Osteocyte (in vitro differentiated cells): ENCODE measurements at regions not wholly inside any gene's neighbourhood (a gene's known extent, or its start where the extent isn't known, plus 50 kb on each side); places are given as distances from the start of the nearest gene placed in this dataset.

ENCODE experiments used
- DNase-seq: peaks from one replicate; pipeline ENCODE4 v3.0.0; 2021; ENCODE audit warnings: mixed read lengths; ENCODE audit not compliant: unreplicated experiment; ENCODE audit errors: extremely low spot score
- H3K27ac Mint-ChIP-seq: one replicate; pipeline ENCODE4 v1.8.0; 2021; ENCODE audit warnings: mild to moderate bottlenecking, mixed read lengths; ENCODE audit not compliant: unreplicated experiment
- H3K27me3 Mint-ChIP-seq: one replicate; pipeline ENCODE4 v1.8.0; 2021; ENCODE audit warnings: mixed read lengths; ENCODE audit not compliant: unreplicated experiment
- H3K36me3 Mint-ChIP-seq: one replicate; pipeline ENCODE4 v1.8.0; 2021; ENCODE audit warnings: mixed read lengths; ENCODE audit not compliant: unreplicated experiment
- H3K4me1 Mint-ChIP-seq: one replicate; pipeline ENCODE4 v1.8.0; 2021; ENCODE audit warnings: mixed read lengths; ENCODE audit not compliant: unreplicated experiment
- H3K4me3 Mint-ChIP-seq: one replicate; pipeline ENCODE4 v1.8.0; 2021; ENCODE audit warnings: mild to moderate bottlenecking, moderate library complexity, mixed read lengths; ENCODE audit not compliant: unreplicated experiment
- H3K9me3 Mint-ChIP-seq: one replicate; pipeline ENCODE4 v1.8.0; 2021; ENCODE audit warnings: mixed read lengths; ENCODE audit not compliant: unreplicated experiment
- CTCF ChIP-seq: fragments of 200-600 bp; sonication (generic); IDR thresholded peaks from 2 replicates; pipeline ENCODE4 v1.5.0; 2021; ENCODE audit warnings: antibody characterized with exemption, mild to moderate bottlenecking, moderate library complexity

GRCh38 chr12:91974541-91975085, 171.0 kb downstream of the BTG1 start:
- Mint-ChIP-seq H3K9me3 (no peaks in the 10 kb centered on the region), H3K36me3 (no peaks in the 10 kb centered on the region), H3K27ac (no peak overlapping the region), H3K27me3 (no peaks in the 10 kb centered on the region), H3K4me3 (no peak overlapping the region), H3K4me1 (peaks cover 1% of the 10 kb centered on the region)
- DNase-seq, result no peak
- TF ChIP-seq CTCF, result no peak

GRCh38 chr12:91973813-91974212, 171.8 kb downstream of the BTG1 start:
- no peaks in the 10 kb centered on the region for H3K27me3 Mint-ChIP-seq
- TF ChIP-seq CTCF, result no peak
- no peaks in the 10 kb centered on the region for H3K9me3 Mint-ChIP-seq
- no peaks in the 10 kb centered on the region for H3K36me3 Mint-ChIP-seq
- no peak overlapping the region for H3K27ac Mint-ChIP-seq
- DNase-seq, result no peak
- H3K4me3 Mint-ChIP-seq, result no peak overlapping the region
- peaks cover 1% of the 10 kb centered on the region for H3K4me1 Mint-ChIP-seq

- Mint-ChIP-seq H3K4me1 (peaks cover 1% of the 10 kb centered on the region), H3K36me3 (no peaks in the 10 kb centered on the region), H3K27ac (no peak overlapping the region), H3K4me3 (no peak overlapping the region), H3K27me3 (no peaks in the 10 kb centered on the region), H3K9me3 (no peaks in the 10 kb centered on the region)
- DNase-seq, result no peak
- no peak for TF ChIP-seq CTCF
Observed at GRCh38 chr12:91972896-91973295, 172.8 kb downstream of the BTG1 start.

- Mint-ChIP-seq H3K36me3 (no peaks in the 10 kb centered on the region), H3K27ac (no peak overlapping the region), H3K27me3 (no peaks in the 10 kb centered on the region), H3K4me3 (no peak overlapping the region), H3K4me1 (no peaks in the 10 kb centered on the region), H3K9me3 (no peaks in the 10 kb centered on the region)
- TF ChIP-seq CTCF, result no peak
- no peak for DNase-seq
Observed at GRCh38 chr12:91968777-91969171, 176.9 kb downstream of the BTG1 start.

GRCh38 chr12:91968076-91968776, 177.4 kb downstream of the BTG1 start:
- H3K27ac Mint-ChIP-seq, result no peak overlapping the region
- no peaks in the 10 kb centered on the region for H3K27me3 Mint-ChIP-seq
- no peak for TF ChIP-seq CTCF
- H3K4me3 Mint-ChIP-seq, result no peak overlapping the region
- no peaks in the 10 kb centered on the region for H3K36me3 Mint-ChIP-seq
- no peaks in the 10 kb centered on the region for H3K9me3 Mint-ChIP-seq
- no peak for DNase-seq
- no peaks in the 10 kb centered on the region for H3K4me1 Mint-ChIP-seq
